BE2C (cell line): ENCODE measurements at regions not wholly inside any gene's neighbourhood (a gene's known extent, or its start where the extent isn't known, plus 50 kb on each side); places are given as distances from the start of the nearest gene placed in this dataset.

Experiments used
- DNase-seq: peaks from one replicate; pipeline ENCODE4 v3.0.0-alpha.2; 2020
- H3K27me3 ChIP-seq: fragments of 250-450 bp; sonication (Bioruptor Pico); 2 replicates; pipeline ENCODE4 v1.5.1; 2020; ENCODE audit warnings: mild to moderate bottlenecking
- H3K36me3 ChIP-seq: fragments of 250-450 bp; sonication (Bioruptor Pico); 2 replicates; pipeline ENCODE4 v1.5.1; 2020; ENCODE audit warnings: mild to moderate bottlenecking
- H3K4me1 ChIP-seq: fragments of 250-450 bp; sonication (Bioruptor Pico); 2 replicates; pipeline ENCODE4 v1.5.1; 2020
- H3K4me3 ChIP-seq: 2 replicates; pipeline ENCODE4 v1.5.1; 2011; ENCODE audit warnings: low read depth, low read length
- H3K9me3 ChIP-seq: fragments of 250-450 bp; sonication (Bioruptor Pico); 2 replicates; pipeline ENCODE4 v1.5.1; 2020
- CTCF ChIP-seq: IDR thresholded peaks from 2 replicates; pipeline ENCODE4 v1.5.1; 2012; ENCODE audit warnings: mild to moderate bottlenecking, low read depth, low read length

- TF ChIP-seq CTCF: no peak
- no peak for DNase-seq
- Histone ChIP-seq H3K36me3 (no peaks in the 10 kb centered on the region), H3K9me3 (no peaks in the 10 kb centered on the region), H3K4me1 (peaks cover 5% of the 10 kb centered on the region; the same call in 1 of the 2 replicates), H3K4me3 (no peak overlapping the region), H3K27me3 (no peaks in the 10 kb centered on the region)
Observed at GRCh38 chr6:147128056-147128455, 76.2 kb upstream of the STXBP5 start.

- no peaks in the 10 kb centered on the region for H3K9me3 ChIP-seq
- peaks cover 5% of the 10 kb centered on the region; the same call in 1 of the 2 replicates for H3K4me1 ChIP-seq
- no peaks in the 10 kb centered on the region for H3K27me3 ChIP-seq
- no peak overlapping the region for H3K4me3 ChIP-seq
- TF ChIP-seq CTCF: no peak
- DNase-seq: no peak
- no peaks in the 10 kb centered on the region for H3K36me3 ChIP-seq
Observed at GRCh38 chr6:147131532-147132128, 72.6 kb upstream of the STXBP5 start.

- Histone ChIP-seq H3K4me3 (no peak overlapping the region), H3K9me3 (no peaks in the 10 kb centered on the region), H3K4me1 (peaks cover 5% of the 10 kb centered on the region; the same call in 1 of the 2 replicates), H3K36me3 (no peaks in the 10 kb centered on the region), H3K27me3 (no peaks in the 10 kb centered on the region)
- DNase-seq: no peak
- TF ChIP-seq CTCF: no peak
Observed at GRCh38 chr6:147132889-147133288, 71.3 kb upstream of the STXBP5 start.

DNA sequence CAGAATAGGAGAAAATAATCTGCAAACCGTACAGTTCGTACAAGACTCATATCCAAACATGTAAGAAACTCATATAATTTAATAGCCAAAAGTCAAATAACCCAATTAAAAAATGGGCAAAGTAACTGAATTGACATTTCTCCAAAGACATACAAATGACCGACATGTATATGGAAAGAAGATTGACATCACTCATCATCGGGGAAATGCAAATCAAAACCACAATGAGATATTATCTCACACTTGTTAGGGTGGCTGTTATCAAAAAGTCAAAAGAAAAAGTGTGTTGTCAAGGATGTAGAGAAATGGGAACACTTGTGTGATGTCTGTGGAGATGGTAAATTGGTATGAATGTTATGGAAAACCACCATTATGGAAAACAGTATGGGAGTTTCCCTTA, 70.5 kb upstream of the STXBP5 start:
- Histone ChIP-seq H3K36me3 (no peaks in the 10 kb centered on the region), H3K4me3 (no peak overlapping the region), H3K27me3 (no peaks in the 10 kb centered on the region), H3K9me3 (no peaks in the 10 kb centered on the region), H3K4me1 (peaks cover 5% of the 10 kb centered on the region; the same call in 1 of the 2 replicates)
- no peak for DNase-seq
- no peak for TF ChIP-seq CTCF

DNA sequence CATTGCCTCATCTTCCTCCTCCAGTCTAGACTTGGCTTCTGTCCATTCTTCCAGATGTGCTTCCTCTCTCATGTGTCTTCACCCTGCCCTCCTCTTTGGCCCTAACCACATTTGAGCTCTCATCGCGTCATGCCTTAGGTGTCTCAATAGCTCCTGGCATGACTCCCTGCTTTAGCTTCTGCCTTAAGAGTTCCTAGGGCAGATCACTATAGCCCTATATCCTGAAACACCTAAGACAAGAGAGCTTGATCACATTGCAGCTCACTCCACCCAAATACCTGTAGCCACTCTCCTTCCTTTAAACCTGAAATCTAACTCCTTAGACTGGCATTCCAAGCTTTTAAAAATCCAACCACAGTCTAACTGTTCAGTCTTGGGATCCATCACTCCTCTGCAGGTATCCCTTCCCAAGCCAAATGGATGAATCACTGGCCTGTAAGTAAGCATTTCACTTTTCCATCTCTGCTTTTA, 69.0 kb upstream of the STXBP5 start:
- Histone ChIP-seq H3K36me3 (no peaks in the 10 kb centered on the region), H3K9me3 (no peaks in the 10 kb centered on the region), H3K4me1 (peaks cover 5% of the 10 kb centered on the region; the same call in 1 of the 2 replicates), H3K27me3 (no peaks in the 10 kb centered on the region), H3K4me3 (no peak overlapping the region)
- no peak for TF ChIP-seq CTCF
- no peak for DNase-seq

GRCh38 chr6:147136057-147136456, 68.2 kb upstream of the STXBP5 start:
- Histone ChIP-seq H3K9me3 (no peaks in the 10 kb centered on the region), H3K4me1 (no peaks in the 10 kb centered on the region), H3K36me3 (no peaks in the 10 kb centered on the region), H3K27me3 (no peaks in the 10 kb centered on the region), H3K4me3 (no peak overlapping the region)
- DNase-seq: no peak
- no peak for TF ChIP-seq CTCF
